Tibial nerve (tissue), 4 donors: ENCODE measurements at regions not wholly inside any gene's neighbourhood (a gene's known extent, or its start where the extent isn't known, plus 50 kb on each side); places are given as distances from the start of the nearest gene placed in this dataset.

ENCODE experiments used
- DNase-seq, 2 donors: peaks; one replicate each; pipeline ENCODE4 v3.0.0-alpha.2; 2019; ENCODE audit warnings: low spot score in 2 of 2
- H3K27ac ChIP-seq, 4 donors: fragments of 200-600 bp; sonication (generic) in 3 of 4; one replicate each; pipeline ENCODE4 v1.5.1; 2017 to 2019; ENCODE audit warnings: mild to moderate bottlenecking in 1 of 4
- H3K27me3 ChIP-seq, 2 donors: fragments of 200-600 bp; sonication (generic) in 1 of 2; one replicate each; pipeline versions ENCODE4 v1.5.1 to v1.6.0; 2017 to 2019
- H3K36me3 ChIP-seq, 3 donors: fragments of 200-600 bp; sonication (generic); one replicate each; pipeline ENCODE4 v1.5.1; 2018 to 2019
- H3K4me1 ChIP-seq, 4 donors: fragments of 200-600 bp; sonication (generic) in 3 of 4; one replicate each; pipeline ENCODE4 v1.5.1; 2017 to 2019
- H3K4me3 ChIP-seq, 4 donors: fragments of 200-600 bp; sonication (generic) in 3 of 4; one replicate each; pipeline ENCODE4 v1.5.1; 2017 to 2019; ENCODE audit warnings: mild to moderate bottlenecking in 1 of 4, moderate library complexity in 1 of 4
- H3K9me3 ChIP-seq, 4 donors: fragments of 200-600 bp; sonication (generic) in 3 of 4; one replicate each; pipeline ENCODE4 v1.5.1; 2017 to 2019
- CTCF ChIP-seq, 5 experiments: fragments of 200-600 bp in 3 of 5; fragments of 450-650 bp in 2 of 5; sonication (generic) in 3 of 5; IDR thresholded peaks; one replicate each; pipeline ENCODE4 v1.5.1; 2016 to 2019; ENCODE audit warnings: antibody characterized with exemption in 5 of 5, mild to moderate bottlenecking in 3 of 5, moderate library complexity in 2 of 5
- EP300 ChIP-seq, 2 donors: sonication (generic); formaldehyde crosslinking; IDR thresholded peaks; one replicate each; pipeline ENCODE4 v1.6.1; 2017; ENCODE audit warnings: antibody characterized with exemption in 2 of 2, mild to moderate bottlenecking in 1 of 2
- POLR2A ChIP-seq, 2 donors: fragments of 450-650 bp; IDR thresholded peaks; one replicate each; pipeline ENCODE4 v1.6.1; 2017; ENCODE audit warnings: antibody characterized with exemption in 2 of 2, mild to moderate bottlenecking in 2 of 2, moderate library complexity in 2 of 2
- WGBS, 2 donors: methylation state at CpG; one replicate each; pipeline ENCODE4 v1.1.5; 2018; 5-methylcytosine and 5-hydroxymethylcytosine counted together

GRCh38 chr13:36549755-36550154 lies 117.5 kb downstream of the CCNA1 start:
- H3K4me1 ChIP-seq, result no peaks in the 10 kb centered on the region
- no peaks in the 10 kb centered on the region for H3K27me3 ChIP-seq
- H3K36me3 ChIP-seq, result no peaks in the 10 kb centered on the region
- no peak for DNase-seq
- H3K4me3 ChIP-seq, result no peak overlapping the region
- TF ChIP-seq CTCF (IDR thresholded peaks at IDR 0.05) (no peak), EP300 (IDR thresholded peaks at IDR 0.05) (no peak), POLR2A (IDR thresholded peaks at IDR 0.05) (no peak)
- 43 to 50% methylated on average over 7 of the region's 7 CpGs for WGBS, 2 donors
- no peaks in the 10 kb centered on the region for H3K9me3 ChIP-seq
- H3K27ac ChIP-seq, result no peak overlapping the region

DNA sequence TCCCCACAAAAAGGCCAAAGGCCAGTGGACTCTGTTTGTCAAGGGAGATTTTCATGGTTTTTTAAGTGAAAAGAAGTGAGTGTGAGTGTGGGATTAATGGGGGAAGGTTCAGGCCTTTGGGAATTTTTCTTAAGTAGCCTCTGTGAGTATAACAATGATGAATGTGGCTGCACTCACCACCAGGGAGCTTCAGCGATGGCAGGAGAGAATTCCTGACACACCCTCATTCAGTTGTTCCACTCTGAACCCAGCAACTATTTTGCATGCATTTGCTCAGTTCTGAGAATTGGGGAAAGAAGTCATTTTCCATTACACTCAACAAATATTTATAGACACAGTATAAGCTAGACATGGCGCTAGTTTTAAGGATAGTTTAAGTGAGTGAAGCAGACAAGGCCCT lies 117.9 kb downstream of the CCNA1 start:
- H3K4me1 ChIP-seq, result no peaks in the 10 kb centered on the region
- no peak for TF ChIP-seq POLR2A (IDR thresholded peaks at IDR 0.05)
- WGBS, 2 donors, result 53 to 64% methylated on average over 2 of the region's 2 CpGs

GRCh38 chr13:36551445-36551844 lies 119.2 kb downstream of the CCNA1 start:
- H3K4me1 ChIP-seq, result no peaks in the 10 kb centered on the region
- DNase-seq, result no peak
- no peak overlapping the region for H3K27ac ChIP-seq
- H3K27me3 ChIP-seq, result no peaks in the 10 kb centered on the region
- no peaks in the 10 kb centered on the region for H3K9me3 ChIP-seq
- H3K4me3 ChIP-seq, result no peak overlapping the region
- H3K36me3 ChIP-seq, result no peaks in the 10 kb centered on the region
- TF ChIP-seq EP300 (IDR thresholded peaks at IDR 0.05) (no peak), CTCF (IDR thresholded peaks at IDR 0.05) (no peak), POLR2A (IDR thresholded peaks at IDR 0.05) (no peak)
- 76 to 78% methylated on average over 3 of the region's 3 CpGs for WGBS, 2 donors

More for the DNA sequence above, 117.9 kb downstream of the CCNA1 start:
- H3K4me3 ChIP-seq, result no peak overlapping the region
- H3K9me3 ChIP-seq, result no peaks in the 10 kb centered on the region
- H3K36me3 ChIP-seq, result no peaks in the 10 kb centered on the region
- DNase-seq, result no peak
- H3K27ac ChIP-seq, result no peak overlapping the region
- no peaks in the 10 kb centered on the region for H3K27me3 ChIP-seq

GRCh38 chr13:36552334-36552733 lies 120.0 kb downstream of the CCNA1 start:
- Histone ChIP-seq H3K27ac (no peak overlapping the region), H3K4me3 (no peak overlapping the region), H3K4me1 (no peaks in the 10 kb centered on the region), H3K36me3 (no peaks in the 10 kb centered on the region), H3K27me3 (no peaks in the 10 kb centered on the region), H3K9me3 (no peaks in the 10 kb centered on the region)
- DNase-seq, result no peak
- 93 to 96% methylated on average over 1 of the region's 1 CpG for WGBS, 2 donors
- TF ChIP-seq EP300 (IDR thresholded peaks at IDR 0.05) (no peak), POLR2A (IDR thresholded peaks at IDR 0.05) (no peak), CTCF (IDR thresholded peaks at IDR 0.05) (no peak)

DNA sequence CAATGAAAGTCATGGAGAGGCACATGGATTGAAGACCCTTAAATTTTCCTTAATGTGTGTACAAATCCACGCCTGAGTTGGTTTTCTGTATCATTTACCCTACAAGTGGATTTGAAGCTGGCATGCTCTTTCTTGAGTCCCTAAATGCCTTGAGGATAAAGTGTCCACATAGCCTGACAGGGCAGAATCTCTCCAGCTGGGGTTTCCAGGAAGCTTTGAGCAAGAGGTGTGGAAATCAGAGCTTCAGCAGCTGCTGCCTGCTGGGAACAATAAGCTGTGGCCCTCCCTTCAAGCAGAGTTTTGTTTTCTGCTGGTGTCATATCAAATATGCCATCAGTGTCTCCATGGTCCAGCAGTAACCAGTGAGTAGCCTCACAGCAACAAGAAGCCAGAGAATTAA lies 120.3 kb upstream of the SERTM1 start:
- DNase-seq, result no peak
- H3K4me3 ChIP-seq, result no peak overlapping the region
- no peaks in the 10 kb centered on the region for H3K27me3 ChIP-seq
- H3K36me3 ChIP-seq, result no peaks in the 10 kb centered on the region
- no peak overlapping the region for H3K27ac ChIP-seq
- no peaks in the 10 kb centered on the region for H3K9me3 ChIP-seq
- WGBS, 2 donors, result 83 to 95% methylated on average over 1 of the region's 1 CpG
- no peaks in the 10 kb centered on the region for H3K4me1 ChIP-seq
- no peak for TF ChIP-seq CTCF (IDR thresholded peaks at IDR 0.05)
- TF ChIP-seq POLR2A (IDR thresholded peaks at IDR 0.05), result no peak
- TF ChIP-seq EP300 (IDR thresholded peaks at IDR 0.05), result no peak
